ENCODE measurements at regions not wholly inside any gene's neighbourhood (a gene's known extent, or its start where the extent isn't known, plus 50 kb on each side); places are given as distances from the start of the nearest gene placed in this dataset.
"Not testable (repeated sequence)": the region's sequence is repeated elsewhere in the genome, so short reads cannot be mapped to it uniquely, and the experiment has no call there.

DNA sequence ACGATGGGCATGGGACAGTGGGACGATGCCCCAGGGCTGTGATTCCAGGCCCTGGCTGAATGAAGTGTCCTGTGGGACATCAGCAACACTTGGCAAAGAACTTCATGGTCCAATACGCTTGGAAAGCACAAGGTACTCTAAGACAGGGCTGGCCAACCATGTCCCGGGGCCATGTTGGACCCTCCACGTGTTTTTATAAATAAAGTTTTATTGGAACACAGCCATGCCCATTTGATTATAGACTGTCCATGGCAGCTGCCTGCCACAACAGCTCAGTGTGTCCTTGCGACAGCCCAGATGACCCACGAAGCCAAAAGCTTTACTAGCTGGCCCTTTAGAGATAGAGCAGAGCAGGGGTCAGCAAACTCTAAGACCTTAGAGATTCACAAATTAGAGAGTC is 282.1 kb downstream of the C16orf95 start:
- no peak overlapping the region for H3K4me3 ChIP-seq (ENCODE audit: low read length)
- DNase-seq (ENCODE audit: low read depth) = no peak
- TF ChIP-seq, protein P1, sequence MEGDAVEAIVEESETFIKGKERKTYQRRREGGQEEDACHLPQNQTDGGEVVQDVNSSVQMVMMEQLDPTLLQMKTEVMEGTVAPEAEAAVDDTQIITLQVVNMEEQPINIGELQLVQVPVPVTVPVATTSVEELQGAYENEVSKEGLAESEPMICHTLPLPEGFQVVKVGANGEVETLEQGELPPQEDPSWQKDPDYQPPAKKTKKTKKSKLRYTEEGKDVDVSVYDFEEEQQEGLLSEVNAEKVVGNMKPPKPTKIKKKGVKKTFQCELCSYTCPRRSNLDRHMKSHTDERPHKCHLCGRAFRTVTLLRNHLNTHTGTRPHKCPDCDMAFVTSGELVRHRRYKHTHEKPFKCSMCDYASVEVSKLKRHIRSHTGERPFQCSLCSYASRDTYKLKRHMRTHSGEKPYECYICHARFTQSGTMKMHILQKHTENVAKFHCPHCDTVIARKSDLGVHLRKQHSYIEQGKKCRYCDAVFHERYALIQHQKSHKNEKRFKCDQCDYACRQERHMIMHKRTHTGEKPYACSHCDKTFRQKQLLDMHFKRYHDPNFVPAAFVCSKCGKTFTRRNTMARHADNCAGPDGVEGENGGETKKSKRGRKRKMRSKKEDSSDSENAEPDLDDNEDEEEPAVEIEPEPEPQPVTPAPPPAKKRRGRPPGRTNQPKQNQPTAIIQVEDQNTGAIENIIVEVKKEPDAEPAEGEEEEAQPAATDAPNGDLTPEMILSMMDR (conservative IDR thresholded peaks at IDR 0.05; ENCODE audit: low read depth, low read length) = no peak

DNA sequence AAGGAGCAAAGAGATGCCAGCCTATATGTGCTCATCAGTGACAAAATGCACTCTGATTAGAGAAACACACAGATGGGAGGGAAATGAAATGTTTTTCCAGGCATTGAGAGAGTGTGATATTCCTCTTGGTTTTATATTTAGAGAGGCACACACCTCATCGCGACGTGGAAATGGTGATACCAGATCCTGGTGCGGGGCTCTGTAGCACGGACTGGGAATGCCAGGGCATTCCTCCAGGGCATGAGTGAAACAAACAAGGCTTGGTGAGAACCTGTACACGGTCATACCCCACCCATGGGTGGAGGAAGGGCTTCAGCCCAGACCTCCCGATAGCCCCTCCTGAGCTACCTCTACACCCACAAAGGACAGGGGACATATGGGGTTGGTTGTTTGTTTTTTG is 280.2 kb downstream of the C16orf95 start:
- no peak for DNase-seq (ENCODE audit: low read depth)
- TF ChIP-seq, protein P1 (conservative IDR thresholded peaks at IDR 0.05; ENCODE audit: low read depth, low read length) = no peak
- H3K4me3 ChIP-seq (ENCODE audit: low read length) = no peak overlapping the region

DNA sequence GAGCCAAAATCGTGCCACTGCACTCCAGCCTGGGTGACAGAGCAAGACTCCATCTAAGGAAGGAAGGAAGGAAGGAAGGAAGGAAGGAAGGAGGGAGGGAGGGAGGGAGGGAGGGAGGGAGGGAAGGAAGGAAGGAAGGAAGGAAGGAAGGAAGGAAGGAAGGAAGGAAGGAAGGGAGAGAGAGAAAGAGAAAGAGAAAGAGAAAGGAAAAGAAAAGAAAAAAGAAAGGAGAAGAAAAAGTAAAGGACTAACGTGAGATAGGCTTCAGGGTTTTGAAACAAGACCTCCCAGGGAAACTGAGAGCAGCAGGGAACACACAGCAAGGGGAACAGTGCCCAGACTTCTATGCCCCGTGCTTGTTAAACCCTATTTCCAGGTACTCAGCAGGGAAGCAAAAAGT is 278.7 kb downstream of the C16orf95 start:
- not testable (repeated sequence) for H3K4me3 ChIP-seq (ENCODE audit: low read length)

DNA sequence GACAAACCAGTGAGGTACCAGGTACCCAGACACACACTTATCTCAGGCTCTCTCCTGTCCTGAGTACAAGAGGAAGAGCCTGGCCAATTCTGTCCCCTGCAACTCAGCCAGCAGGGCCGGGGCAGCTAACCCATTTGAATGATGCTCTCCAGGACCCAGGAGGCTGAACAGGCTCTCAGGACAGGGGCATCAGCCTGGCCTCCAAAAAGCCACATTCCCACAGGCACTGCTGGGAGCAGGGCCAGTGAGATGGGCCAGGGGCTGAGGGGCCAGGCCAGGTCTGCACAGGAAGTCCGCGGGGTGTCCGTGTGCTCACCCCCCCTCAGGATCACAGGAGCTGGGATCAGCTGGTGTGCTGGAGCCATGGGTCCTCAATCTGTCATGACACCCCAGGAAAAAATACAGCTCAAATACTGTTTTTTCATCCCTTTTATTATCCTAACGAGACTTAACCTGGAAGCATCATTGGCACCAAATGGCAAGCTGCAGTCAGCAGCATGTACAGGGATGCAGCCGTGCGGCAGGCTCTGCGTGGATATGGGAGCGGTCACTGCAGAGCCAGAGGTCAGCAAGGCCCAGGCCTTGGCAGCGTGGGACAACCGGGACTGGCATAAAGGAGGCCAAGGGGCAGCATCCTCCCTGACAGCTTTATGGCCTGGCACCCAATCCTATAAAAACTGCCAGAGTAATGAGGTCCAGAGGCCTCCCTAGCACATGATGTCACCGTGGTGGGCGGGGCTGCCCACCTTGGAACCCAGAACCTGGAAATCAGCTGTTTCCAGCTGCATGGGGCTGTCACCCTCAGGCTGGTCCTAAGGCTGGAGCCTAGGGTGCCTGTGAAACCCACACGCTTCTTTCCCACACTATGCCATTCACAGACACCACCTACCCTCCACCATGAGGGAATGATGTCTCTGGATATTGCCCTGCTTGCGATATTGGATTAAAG is 276.7 kb downstream of the C16orf95 start:
- DNase-seq (ENCODE audit: low read depth) = no peak
- TF ChIP-seq, protein P1 (conservative IDR thresholded peaks at IDR 0.05; ENCODE audit: low read depth, low read length) = no peak
- H3K4me3 ChIP-seq (ENCODE audit: low read length) = no peak overlapping the region

More for the DNA sequence above, 278.7 kb downstream of the C16orf95 start:
- not testable (repeated sequence) for DNase-seq (ENCODE audit: low read depth)

DNA sequence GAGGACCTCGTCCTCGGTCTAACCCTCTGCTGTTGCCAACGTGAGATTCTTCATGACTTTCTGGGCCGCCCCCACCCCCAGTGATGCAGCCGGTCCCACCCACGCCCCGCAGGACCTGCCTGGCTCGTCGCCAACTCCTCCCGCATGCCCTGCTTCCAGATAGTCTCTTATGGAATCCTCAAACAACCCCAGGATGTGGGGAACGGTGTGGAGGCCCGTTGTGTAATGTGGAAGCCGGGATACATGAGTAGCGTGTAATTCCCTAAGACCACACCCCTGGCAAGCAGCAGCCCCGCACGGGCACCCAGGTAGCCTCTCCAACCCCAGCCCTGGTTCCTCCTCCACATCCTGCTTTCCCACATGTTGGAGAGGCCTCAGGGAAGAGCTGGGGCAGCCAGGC is 275.9 kb downstream of the C16orf95 start:
- TF ChIP-seq, protein P1 (conservative IDR thresholded peaks at IDR 0.05; ENCODE audit: low read depth, low read length) = no peak
- DNase-seq (ENCODE audit: low read depth) = no peak
- no peak overlapping the region for H3K4me3 ChIP-seq (ENCODE audit: low read length)

DNA sequence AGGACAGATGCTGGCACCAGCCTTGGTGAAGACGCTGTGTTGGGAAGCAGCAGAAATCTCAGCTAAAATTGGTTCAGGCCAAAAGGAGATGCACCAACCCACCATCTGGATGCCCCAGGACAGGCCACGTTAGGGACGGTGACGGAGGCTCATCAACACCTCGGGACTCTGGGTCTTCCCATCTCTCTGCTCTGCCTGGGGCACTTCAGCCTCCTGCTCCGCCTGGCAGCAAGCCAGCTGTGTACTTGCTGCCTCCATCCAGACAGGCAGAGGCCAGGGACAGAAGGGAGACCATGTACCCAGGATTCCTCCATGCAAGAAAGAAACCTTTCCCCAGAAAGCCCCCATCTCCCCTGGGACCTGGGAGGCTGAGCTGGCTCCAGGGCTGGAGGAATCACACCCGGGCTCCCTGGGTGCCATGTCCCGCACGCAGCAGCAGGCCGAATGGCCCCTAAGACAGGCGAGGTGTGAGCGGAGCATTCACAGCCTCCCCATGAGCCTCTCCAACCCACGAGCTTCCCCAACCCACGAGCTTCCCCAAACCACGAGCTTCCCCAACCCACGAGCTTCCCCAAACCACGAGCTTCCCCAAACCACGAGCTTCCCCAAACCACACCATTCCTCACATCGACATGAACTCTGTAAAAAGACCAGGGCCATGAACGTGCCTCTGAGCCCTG is 274.5 kb downstream of the C16orf95 start:
- TF ChIP-seq, protein P1 (conservative IDR thresholded peaks at IDR 0.05; ENCODE audit: low read depth, low read length) = no peak
- no peak for DNase-seq (ENCODE audit: low read depth)
- no peak overlapping the region for H3K4me3 ChIP-seq (ENCODE audit: low read length)

DNA sequence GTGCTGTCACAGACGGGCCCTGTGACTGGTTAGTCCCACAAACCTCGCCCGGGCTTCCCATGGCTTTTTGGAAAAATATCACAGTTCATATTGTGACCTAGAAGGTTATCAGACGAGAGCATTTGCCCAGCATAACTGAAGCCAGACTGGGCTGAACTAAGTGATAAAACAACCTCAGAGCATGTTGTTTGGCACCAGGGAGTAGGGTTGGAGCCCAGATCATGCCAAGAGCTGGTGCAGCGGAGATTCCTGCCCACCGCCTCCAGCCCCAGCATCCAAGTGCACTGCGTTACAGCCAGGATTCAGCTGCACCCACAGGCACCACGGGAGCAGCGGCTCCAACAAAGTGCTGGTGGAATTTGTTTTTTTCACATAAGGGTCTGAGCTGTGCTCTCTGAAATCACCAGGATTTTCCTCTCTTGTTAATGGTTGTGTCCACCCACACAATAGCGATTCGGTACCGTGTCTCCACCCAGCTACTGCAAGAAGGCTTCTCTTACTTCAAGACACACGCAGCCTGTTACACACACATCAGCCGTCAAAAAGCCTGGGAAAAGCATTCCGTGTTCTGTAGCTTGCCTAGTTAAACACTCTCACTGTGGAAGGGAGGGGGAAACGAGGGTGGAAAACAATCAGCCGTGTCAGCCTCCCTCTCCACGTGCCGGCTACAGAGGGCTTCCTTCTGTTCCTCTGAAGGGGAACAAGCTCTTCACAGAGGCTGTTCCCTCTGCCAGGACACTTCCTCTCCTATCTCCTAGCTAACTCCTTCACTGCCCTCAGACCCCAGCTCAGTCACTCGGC is 273.8 kb downstream of the C16orf95 start:
- DNase-seq (ENCODE audit: low read depth) = no peak
- no peak overlapping the region for H3K4me3 ChIP-seq (ENCODE audit: low read length)
- TF ChIP-seq, protein P1 (conservative IDR thresholded peaks at IDR 0.05; ENCODE audit: low read depth, low read length) = no peak
